Activated CD4-positive, alpha-beta T cell treated with anti-CD3 and anti-CD28 coated beads for 24 hours (primary cell): ENCODE measurements at regions not wholly inside any gene's neighbourhood (a gene's known extent, or its start where the extent isn't known, plus 50 kb on each side); places are given as distances from the start of the nearest gene placed in this dataset.
"Not testable (repeated sequence)": the region's sequence is repeated elsewhere in the genome, so short reads cannot be mapped to it uniquely, and the experiment has no call there.

Source experiments
- DNase-seq, 2 donors: peaks; one replicate each; pipeline ENCODE4 v3.0.0-alpha.2; 2020; ENCODE audit warnings: low read depth in 2 of 2

GRCh38 chr3:110391640-110392395 is 679.8 kb upstream of the NECTIN3 start:
- DNase-seq = no peak

GRCh38 chr3:110393941-110394340 is 677.7 kb upstream of the NECTIN3 start:
- no peak for DNase-seq

GRCh38 chr3:110397115-110397514 is 674.5 kb upstream of the NECTIN3 start:
- no peak for DNase-seq

GRCh38 chr3:110400315-110400714 is 671.3 kb upstream of the NECTIN3 start:
- no peak for DNase-seq

- DNase-seq = no peak
Measured at GRCh38 chr3:110405830-110406585, 665.6 kb upstream of the NECTIN3 start.

GRCh38 chr3:110413266-110413665 is 658.4 kb upstream of the NECTIN3 start:
- no peak for DNase-seq

GRCh38 chr3:110413807-110414748 is 657.5 kb upstream of the NECTIN3 start:
- no peak for DNase-seq

- no peak for DNase-seq
Measured at GRCh38 chr3:110414855-110415254, 656.8 kb upstream of the NECTIN3 start.

GRCh38 chr3:110419096-110419495 is 652.5 kb upstream of the NECTIN3 start:
- DNase-seq = no peak

GRCh38 chr3:110419601-110420000 is 652.0 kb upstream of the NECTIN3 start:
- DNase-seq = no peak

- no peak for DNase-seq
Measured at GRCh38 chr3:110420158-110420641, 651.4 kb upstream of the NECTIN3 start.

GRCh38 chr3:110423276-110423675 is 648.3 kb upstream of the NECTIN3 start:
- no peak for DNase-seq

- no peak for DNase-seq
Measured at GRCh38 chr3:110430146-110430545, 641.5 kb upstream of the NECTIN3 start.

GRCh38 chr3:110436209-110436608 is 635.4 kb upstream of the NECTIN3 start:
- no peak for DNase-seq

- DNase-seq = not testable (repeated sequence)
Measured at GRCh38 chr3:110440066-110440653, 631.5 kb upstream of the NECTIN3 start.

GRCh38 chr3:110454066-110454465 is 617.5 kb upstream of the NECTIN3 start:
- DNase-seq = no peak

GRCh38 chr3:110456001-110456400 is 615.6 kb upstream of the NECTIN3 start:
- no peak for DNase-seq

- no peak for DNase-seq
Measured at GRCh38 chr3:110456438-110457138, 615.0 kb upstream of the NECTIN3 start.

GRCh38 chr3:110457508-110457907 is 614.1 kb upstream of the NECTIN3 start:
- DNase-seq = no peak

GRCh38 chr3:110459021-110459420 is 612.6 kb upstream of the NECTIN3 start:
- no peak for DNase-seq

GRCh38 chr3:110470310-110470709 is 601.3 kb upstream of the NECTIN3 start:
- DNase-seq = no peak
